ENCODE measurements at regions not wholly inside any gene's neighbourhood (a gene's known extent, or its start where the extent isn't known, plus 50 kb on each side); places are given as distances from the start of the nearest gene placed in this dataset.
"Not testable (repeated sequence)": the region's sequence is repeated elsewhere in the genome, so short reads cannot be mapped to it uniquely, and the experiment has no call there.

GRCh38 chr4:116180157-116180601 lies 905.2 kb downstream of the TRAM1L1 start:
- DNase-seq (ENCODE audit: low spot score) (peak; percentile 9), FAIRE-seq (no peak)

GRCh38 chr4:116151371-116151770 lies 934.0 kb downstream of the TRAM1L1 start:
- DNase-seq (ENCODE audit: low spot score); FAIRE-seq: not testable (repeated sequence)

GRCh38 chr4:116150152-116150551 lies 935.2 kb downstream of the TRAM1L1 start:
- no peak for DNase-seq (ENCODE audit: low spot score)

GRCh38 chr4:116143198-116143597 lies 942.2 kb downstream of the TRAM1L1 start:
- no peak for FAIRE-seq
- DNase-seq (ENCODE audit: low spot score): no peak

More at GRCh38 chr4:116150152-116150551, 935.2 kb downstream of the TRAM1L1 start:
- no peak for FAIRE-seq

GRCh38 chr4:116132946-116133345 lies 952.4 kb downstream of the TRAM1L1 start:
- no peak for FAIRE-seq
- no peak for DNase-seq (ENCODE audit: low spot score)

GRCh38 chr4:116126794-116127193 lies 958.6 kb downstream of the TRAM1L1 start:
- no peak for FAIRE-seq

GRCh38 chr4:116122124-116122523 lies 963.3 kb downstream of the TRAM1L1 start:
- peak; percentile 26 for DNase-seq (ENCODE audit: low spot score)

More at GRCh38 chr4:116126794-116127193, 958.6 kb downstream of the TRAM1L1 start:
- DNase-seq (ENCODE audit: low spot score): no peak

GRCh38 chr4:116118221-116118620 lies 967.2 kb downstream of the TRAM1L1 start:
- DNase-seq (ENCODE audit: low spot score) (no peak), FAIRE-seq (no peak)

More at GRCh38 chr4:116122124-116122523, 963.3 kb downstream of the TRAM1L1 start:
- FAIRE-seq: no peak

GRCh38 chr4:116112861-116113260 lies 972.5 kb downstream of the TRAM1L1 start:
- not testable (repeated sequence) for FAIRE-seq; DNase-seq (ENCODE audit: low spot score)

- DNase-seq (ENCODE audit: low spot score) (no peak), FAIRE-seq (no peak)
These were observed 974.7 kb downstream of the TRAM1L1 start for GRCh38 chr4:116110713-116111112.

- no peak for FAIRE-seq
- no peak for DNase-seq (ENCODE audit: low spot score)
These were observed 976.8 kb downstream of the TRAM1L1 start for GRCh38 chr4:116108606-116109005.

GRCh38 chr4:116101321-116101720 lies 984.1 kb downstream of the TRAM1L1 start:
- DNase-seq (ENCODE audit: low spot score): no peak
- FAIRE-seq: no peak

- no peak for DNase-seq (ENCODE audit: low spot score)
- FAIRE-seq: no peak
These were observed 985.8 kb downstream of the TRAM1L1 start for GRCh38 chr4:116099596-116099995.

- DNase-seq (ENCODE audit: low spot score); FAIRE-seq: not testable (repeated sequence)
These were observed 983.9 kb upstream of the NDST4 start for GRCh38 chr4:116097353-116097752.

- DNase-seq (ENCODE audit: low spot score): no peak
- no peak for FAIRE-seq
These were observed 979.5 kb upstream of the NDST4 start for GRCh38 chr4:116092961-116093360.

GRCh38 chr4:116088771-116089170 lies 975.4 kb upstream of the NDST4 start:
- FAIRE-seq (no peak), DNase-seq (ENCODE audit: low spot score) (no peak)

GRCh38 chr4:116082808-116083366 lies 969.5 kb upstream of the NDST4 start:
- FAIRE-seq (no peak), DNase-seq (ENCODE audit: low spot score) (no peak)

GRCh38 chr4:116073051-116073450 lies 959.6 kb upstream of the NDST4 start:
- FAIRE-seq (no peak), DNase-seq (ENCODE audit: low spot score) (no peak)

GRCh38 chr4:116070283-116070682 lies 956.9 kb upstream of the NDST4 start:
- DNase-seq (ENCODE audit: low spot score): peak; percentile 8
- no peak for FAIRE-seq

GRCh38 chr4:116066711-116067245 lies 953.4 kb upstream of the NDST4 start:
- FAIRE-seq: no peak
- no peak for DNase-seq (ENCODE audit: low spot score)

- no peak for FAIRE-seq
These were observed 950.9 kb upstream of the NDST4 start for GRCh38 chr4:116064331-116064730.

GRCh38 chr4:116059361-116059760 lies 945.9 kb upstream of the NDST4 start:
- DNase-seq (ENCODE audit: low spot score) (no peak), FAIRE-seq (no peak)

More at GRCh38 chr4:116064331-116064730, 950.9 kb upstream of the NDST4 start:
- DNase-seq (ENCODE audit: low spot score): no peak

- FAIRE-seq (no peak), DNase-seq (ENCODE audit: low spot score) (no peak)
These were observed 944.7 kb upstream of the NDST4 start for GRCh38 chr4:116058129-116058528.

Measured in urothelium cell line (cell line).